Limb (tissue), 2 donors: ENCODE measurements at regions not wholly inside any gene's neighbourhood (a gene's known extent, or its start where the extent isn't known, plus 50 kb on each side); places are given as distances from the start of the nearest gene placed in this dataset.

Experiments
- DNase-seq, 2 donors: peaks; one replicate each; pipeline ENCODE4 v3.0.0-alpha.2; 2016; ENCODE audit errors: extremely low spot score in 2 of 2

DNA sequence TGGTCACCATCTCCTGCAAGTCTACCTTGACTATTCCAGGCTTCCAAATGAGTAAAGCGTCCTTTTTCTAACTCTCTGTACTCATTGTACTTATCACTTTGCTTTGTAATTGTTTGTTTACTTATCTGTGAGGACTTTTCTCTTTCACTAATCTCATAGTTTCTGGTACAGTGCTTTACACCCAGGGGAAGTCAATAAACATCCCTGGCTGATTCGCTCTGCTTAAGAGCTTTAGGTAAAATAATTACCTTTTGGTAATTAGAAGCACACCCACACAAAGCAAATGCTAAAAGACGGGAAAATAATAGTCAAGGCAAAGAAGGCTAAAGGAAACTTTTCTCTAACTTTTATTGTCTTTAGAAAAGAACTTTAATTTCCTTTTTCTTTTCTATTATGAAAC lies 466.9 kb upstream of the ROBO1 start:
- DNase-seq = no peak

DNA sequence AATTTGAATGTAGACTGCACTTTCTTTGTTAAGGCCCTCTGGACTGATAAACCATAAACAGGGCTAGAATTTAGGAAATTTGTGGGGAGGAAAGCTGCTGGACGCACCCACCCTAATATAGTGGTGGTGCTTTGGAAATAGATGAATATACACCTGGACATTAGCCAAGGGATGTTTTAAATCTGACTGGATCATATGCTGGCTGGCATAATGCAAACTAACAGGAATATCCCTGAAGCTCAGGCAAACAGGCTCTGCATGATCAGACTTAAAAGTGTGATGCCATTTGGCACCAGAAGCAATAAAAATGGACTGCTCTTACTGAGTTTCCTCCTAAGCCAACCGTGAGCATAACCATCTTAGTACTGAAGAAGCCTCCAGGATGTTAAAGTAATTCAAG lies 465.8 kb upstream of the ROBO1 start:
- no peak for DNase-seq

DNA sequence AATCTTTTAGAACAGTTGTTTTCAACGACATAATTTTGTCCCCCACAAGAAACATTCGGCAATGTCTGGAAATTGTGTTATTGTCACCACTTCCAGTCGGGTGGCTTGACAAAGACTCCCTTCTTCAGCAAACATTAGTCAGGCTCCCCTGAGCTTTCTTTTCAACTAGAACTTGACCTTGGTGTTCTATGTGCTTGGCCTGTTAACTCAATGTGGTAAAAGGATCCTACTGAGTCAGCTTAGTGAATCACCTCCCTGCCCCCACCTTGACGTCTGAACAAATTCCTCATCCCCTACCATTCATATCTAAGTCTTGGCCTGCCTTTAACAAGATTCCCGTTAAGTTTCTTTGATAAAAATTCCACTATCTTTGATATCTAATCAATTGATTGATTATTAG lies 465.0 kb upstream of the ROBO1 start:
- no peak for DNase-seq

DNA sequence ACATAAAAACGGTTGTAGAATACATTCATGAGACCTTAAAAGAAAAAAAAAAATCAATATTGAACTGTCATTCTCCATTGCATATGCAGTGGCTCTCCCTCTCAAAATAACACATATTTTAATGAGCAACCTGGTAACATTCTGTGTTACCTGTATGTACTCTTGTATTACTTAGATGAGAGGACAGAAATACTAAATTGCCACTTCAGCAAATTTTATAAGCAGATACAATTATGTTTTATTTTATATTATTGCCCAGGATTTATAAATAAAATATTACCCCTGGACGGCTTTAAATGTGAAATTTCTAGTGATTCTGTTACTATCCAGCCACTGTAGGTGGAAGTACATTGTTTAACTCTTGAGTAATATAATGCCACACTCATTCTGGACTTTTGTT lies 463.2 kb upstream of the ROBO1 start:
- DNase-seq = no peak

DNA sequence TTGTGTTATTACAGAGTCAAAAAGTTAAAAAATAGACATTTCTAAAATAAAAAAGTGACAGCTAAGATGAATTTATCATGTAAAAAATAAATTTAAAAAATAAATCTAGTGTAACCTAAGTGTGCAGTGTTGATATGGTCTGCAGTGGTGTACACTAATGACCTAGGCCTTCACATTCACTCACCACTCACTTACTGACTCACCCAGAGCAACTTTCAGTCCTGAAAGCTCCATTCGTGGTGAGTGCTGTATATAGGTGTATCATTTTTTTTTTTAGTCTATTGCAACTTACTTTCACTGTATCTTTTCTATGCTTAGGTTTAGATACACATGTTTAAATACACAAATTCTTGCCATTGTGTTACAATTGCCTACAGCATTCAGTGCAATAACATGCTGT lies 459.4 kb upstream of the ROBO1 start:
- DNase-seq = no peak

DNA sequence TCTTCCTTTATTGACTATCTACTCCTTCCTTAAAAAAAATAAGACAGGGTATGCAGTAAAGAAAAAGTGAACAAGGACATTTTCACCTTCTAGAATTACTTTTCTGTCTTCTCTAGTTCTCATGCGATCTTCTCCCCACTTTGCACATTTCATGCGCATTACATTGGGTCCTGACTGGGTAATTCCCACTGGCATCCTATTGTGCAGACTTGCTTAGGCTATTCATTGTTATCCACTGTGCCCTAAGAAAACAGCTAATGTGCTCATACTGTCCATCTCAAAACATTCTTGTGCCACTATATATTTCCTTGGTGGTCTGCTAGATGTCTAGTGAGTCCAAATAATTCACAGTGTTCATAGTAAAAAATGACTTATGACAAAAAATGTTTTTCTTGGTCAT lies 447.4 kb upstream of the ROBO1 start:
- DNase-seq = no peak

DNA sequence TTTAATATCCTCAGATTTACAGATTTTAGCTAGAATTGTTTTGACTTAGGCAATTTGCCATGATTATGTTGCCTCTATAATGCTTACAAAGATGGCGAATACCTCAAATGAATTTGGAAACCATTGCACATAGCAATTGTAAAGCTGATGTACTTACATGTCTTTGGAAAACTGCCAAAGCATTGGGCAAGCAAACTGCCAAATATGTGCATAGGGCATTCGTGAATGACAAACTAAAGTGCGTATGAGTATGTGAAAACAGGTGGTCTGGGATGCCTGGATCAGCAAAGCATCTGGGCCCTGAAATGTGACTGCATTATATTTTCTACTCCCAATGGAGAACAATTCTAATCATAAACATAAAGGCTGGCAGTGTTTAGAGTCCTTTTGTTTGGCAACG lies 445.3 kb upstream of the ROBO1 start:
- DNase-seq = peak; percentile 34 to 61

DNA sequence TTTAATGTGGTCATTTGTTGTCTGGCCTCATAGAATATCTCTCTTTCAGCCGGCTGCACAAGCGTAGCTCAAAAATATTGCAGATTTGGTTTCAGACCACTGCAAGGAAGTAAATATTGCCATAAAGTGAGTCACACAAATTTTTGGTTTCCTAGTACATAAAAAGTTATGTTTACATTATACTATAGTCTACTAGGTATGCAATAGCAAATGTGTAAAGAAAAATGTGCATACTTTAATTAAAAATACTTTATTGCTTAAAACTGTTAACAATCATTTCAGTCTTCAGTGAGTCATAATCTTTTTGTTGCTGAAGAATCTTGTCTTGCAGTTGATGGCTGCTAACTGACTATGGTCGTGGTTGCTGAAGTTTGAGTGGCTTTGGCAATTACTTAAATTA lies 425.1 kb upstream of the ROBO1 start:
- DNase-seq = no peak

DNA sequence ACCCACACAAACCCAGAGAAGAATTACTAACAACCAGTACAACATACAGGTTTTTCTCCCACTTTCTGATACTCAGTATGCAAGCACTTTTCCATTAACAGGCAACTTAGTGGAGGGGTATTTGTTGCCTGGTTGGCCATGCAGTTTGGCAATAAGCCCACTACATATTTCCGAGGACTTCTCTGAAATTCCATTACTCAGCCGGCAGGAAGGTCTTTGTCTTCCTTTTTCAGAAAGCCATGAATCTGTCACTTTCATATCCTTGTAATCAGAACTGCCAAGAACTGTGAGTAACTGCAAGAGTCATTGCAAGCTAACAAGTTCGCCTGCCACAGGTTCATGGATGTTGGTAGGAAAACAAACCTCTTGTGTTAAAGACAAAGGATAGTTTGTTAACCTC lies 422.3 kb upstream of the ROBO1 start:
- DNase-seq = peak in 1 of 2 donors; percentile 68

DNA sequence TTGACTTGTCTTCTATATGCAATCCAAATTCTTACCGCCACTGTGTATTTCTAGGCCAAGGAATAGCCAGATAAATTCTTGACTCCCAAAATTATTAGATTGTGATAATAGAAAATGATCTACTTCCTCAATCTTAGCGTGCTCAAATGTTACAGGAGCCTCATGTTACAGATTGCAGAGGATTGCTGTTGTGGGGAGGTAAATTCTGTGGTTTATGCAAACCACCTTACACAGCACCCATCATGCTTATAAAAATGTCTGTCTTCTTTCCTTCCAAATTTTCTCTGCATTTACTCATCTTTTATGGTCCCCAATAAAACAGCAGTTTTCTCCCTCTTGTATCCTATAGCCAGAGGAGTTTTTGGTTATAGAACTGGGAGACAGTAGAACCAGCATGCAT lies 420.2 kb upstream of the ROBO1 start:
- DNase-seq = no peak

DNA sequence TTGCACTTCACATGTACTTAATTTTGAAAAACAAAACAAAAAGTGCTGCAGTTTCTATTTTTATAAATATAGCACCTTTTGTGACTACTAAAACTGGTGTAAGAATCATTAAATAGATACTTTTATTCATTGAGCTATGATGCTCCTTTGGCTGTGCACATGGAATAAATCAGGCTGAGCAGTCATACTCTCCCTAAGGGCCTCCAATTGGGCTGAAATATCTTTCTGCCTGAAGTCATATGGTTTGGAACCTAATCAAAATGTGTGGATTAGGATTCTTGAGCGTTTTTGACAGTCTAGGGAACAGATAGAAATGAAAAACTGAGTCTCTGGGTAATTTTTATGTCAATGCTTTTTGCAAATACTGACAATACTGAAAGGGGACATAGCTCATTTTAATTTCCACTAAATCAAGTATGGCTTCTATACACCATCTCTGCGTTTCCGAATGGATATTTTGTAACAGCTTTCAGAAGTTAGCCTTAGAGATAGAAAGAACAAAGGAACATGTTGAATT lies 392.2 kb upstream of the ROBO1 start:
- no peak for DNase-seq

DNA sequence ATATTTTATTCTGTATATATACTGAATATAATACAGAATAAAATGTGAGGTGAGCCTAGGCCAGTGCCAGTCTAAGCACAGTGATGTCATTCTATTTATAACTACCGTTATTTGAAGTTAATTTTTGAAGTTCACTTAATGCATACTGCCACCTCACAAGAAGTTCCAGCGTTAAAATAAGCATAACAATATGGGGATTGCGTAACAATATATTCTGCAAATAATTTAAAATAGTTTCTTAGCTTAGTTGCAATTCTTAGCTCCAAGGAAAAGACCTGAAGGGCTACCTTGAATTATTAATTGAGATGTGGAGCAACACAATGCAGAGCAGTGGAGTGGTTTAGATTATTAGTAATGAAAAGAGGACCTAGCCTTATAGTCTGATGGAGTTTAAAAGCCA lies 390.5 kb upstream of the ROBO1 start:
- no peak for DNase-seq

DNA sequence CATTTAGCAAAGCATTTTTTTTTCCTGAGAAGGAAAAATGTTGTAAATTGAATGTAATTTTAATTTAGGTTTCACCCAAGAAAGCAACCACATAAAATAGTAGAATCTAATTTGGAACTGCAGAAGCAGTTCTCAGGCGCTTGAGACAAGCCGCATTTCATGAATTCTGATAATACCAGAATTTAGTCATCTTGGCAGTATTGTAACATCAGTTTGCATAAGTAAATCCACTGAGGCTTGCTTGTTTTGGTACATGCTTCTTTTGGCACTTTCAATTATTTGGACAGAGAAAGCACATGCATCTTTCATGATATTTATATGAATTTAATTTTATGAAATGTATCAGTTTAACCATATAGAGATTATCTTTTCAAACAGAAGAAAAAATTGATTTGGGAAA lies 389.7 kb upstream of the ROBO1 start:
- DNase-seq = no peak

DNA sequence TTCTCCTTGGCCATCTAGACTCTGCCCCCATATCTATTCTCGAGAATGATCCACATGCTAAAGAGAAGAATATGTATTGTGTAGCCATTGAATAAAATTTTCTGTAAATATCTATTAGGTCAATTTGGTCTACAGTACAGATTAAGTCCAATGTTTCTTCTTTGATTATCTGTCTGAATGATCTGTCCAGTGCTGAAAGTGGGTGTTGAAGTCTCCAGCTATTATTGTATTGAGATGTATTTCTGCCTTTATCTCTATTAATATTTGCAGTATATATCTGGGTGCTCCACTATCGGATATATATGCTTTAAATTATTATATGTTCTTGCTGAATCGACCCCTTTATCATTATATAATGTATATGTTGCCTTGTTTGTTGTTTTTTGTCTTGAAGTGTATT lies 384.9 kb upstream of the ROBO1 start:
- no peak for DNase-seq

DNA sequence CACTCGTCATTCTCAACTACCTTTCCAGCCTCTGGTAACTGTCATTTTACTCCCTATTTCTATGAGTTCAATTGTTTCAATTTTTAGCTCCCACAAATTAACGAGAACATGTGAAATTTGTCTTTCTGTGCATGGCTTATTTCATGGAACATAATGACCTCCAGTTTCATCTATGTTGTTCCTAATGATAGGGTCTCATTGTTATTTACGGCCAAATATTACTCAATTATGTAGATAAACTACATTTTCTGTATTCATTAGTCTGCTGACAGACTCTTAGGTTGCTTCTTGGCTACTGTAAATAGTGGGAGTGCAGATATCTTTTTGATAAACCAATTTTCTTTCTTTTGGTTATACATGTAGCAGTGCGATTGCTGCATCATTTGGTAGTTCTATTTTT lies 374.9 kb upstream of the ROBO1 start:
- no peak for DNase-seq

DNA sequence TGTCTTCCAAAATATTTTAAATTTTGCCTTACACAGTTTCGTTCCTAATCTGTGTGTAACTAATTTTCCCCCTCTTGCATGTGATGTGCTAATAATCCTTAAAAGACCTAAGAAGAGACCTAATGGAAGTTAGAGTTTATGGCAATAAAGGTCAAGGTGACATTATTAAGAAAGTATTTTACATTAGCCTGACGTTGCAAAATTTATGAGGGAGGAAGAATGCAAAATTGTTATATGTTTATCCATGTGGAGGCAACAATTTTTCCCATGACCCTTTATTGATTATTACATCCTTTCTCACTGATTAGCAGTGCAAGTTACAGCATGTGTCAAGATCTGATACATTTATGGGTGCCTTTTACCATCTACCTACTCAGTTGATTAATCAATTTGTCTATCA lies 373.8 kb upstream of the ROBO1 start:
- DNase-seq = no peak

DNA sequence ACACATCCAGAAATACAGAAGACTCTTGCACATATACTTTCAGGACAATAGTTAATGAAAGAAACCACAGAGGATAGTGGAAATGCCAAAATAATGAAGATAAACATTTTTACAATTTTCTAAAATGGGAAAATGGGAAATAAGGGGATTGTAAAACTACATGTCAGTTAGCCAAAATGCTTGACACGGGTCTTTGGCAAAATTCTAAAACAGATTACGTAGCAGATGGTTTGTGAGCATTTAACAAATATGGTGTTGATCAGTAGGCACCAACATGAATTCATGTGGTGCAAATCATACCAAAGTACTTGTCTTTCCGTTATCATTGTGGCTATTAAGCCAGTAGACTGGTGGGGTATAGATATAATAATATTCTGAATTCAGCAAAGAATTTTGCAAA lies 348.5 kb upstream of the ROBO1 start:
- no peak for DNase-seq

DNA sequence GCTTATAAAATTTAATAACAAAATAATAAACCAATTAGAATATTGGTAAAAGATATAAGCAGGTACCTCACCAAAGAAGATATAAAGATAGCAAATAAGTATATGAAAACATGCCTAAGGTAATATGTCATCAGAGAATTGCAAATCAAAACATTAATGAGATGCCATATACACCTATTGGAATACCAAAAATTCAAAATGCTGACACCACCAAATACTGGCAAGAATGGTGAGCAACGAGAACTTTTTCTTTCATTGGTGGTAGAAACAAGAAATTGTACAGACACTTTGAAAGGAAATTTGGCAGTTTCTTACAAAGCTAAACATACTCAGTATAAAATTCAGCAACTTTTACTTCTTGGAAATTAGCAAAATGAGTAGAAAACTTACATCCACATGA lies 346.9 kb upstream of the ROBO1 start:
- no peak for DNase-seq

DNA sequence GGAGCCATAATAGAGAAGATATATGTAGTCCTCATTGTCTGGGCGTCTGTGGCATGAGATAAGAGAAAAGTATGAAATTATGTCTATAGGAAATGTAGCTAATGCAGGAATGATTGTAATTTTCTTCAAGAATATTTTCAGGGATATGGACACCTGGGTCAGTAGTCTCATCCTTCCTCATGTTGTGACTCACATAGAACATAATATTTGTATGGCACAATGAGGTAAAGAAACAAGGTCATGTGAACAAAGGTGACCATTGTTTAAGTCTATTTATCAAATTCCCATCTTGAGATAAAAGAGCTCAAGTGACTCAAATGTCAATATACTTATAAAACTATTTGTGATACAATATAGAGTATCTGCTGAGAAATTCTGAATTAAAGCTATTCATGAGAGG lies 345.5 kb upstream of the ROBO1 start:
- no peak for DNase-seq

DNA sequence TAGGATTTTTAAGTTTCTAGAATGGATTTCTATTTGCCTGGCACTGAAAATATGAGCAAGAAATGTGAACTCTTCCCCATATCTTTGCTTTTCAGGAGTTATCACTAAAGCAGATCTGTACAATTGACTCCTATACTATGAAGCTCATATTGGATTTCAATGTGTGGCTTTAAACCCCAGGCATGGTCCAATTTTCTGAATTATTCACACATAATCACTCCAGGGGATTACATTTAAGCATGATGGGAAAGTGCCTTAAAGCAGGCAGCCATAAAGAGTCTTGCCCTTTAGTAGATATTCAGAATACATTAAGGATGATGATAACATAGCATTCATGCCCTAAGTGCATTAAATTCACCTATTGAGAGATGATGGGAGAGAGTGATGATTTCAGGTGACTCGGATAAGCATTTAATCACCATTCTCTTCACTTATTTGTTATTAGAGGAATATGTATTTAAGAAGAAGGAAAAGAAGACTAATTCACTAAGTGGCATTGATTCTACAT lies 331.8 kb upstream of the ROBO1 start:
- DNase-seq = no peak

DNA sequence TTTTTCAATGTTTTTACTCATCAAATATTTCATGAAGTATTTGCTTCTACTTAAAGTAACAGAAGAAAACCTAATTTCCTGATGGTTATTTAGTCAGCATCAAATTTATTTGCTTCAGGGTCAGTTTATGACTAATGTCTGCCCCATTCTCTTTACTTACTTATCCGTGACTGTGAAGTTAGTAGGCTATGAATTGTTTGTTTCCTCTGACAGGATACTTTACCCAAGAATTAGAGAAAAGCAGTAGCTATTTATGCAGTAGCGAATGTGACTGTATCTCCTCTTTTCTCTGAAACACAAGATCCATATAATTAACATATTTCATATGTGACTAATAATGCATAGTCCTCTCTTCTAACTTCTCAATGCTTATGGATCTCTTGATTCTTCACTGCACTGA lies 329.9 kb upstream of the ROBO1 start:
- DNase-seq = no peak

DNA sequence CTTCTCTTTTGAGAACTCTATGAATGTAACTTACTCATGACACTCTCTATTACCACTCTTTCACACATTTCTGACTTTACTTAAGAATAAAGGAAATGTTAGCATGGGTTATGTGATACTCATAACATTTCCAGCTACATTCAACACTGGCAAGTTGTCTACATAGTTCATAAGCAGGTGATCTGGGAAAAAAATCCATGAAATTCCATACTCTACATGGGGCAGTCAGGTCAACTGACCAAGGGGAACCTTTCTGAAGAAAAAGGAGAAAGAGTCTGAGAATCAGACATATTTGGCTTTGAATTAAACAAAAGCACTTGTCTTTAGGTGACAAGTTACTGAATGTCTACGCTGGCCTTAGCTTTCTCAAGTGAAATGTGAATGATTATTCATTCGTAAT lies 329.1 kb upstream of the ROBO1 start:
- DNase-seq = no peak

DNA sequence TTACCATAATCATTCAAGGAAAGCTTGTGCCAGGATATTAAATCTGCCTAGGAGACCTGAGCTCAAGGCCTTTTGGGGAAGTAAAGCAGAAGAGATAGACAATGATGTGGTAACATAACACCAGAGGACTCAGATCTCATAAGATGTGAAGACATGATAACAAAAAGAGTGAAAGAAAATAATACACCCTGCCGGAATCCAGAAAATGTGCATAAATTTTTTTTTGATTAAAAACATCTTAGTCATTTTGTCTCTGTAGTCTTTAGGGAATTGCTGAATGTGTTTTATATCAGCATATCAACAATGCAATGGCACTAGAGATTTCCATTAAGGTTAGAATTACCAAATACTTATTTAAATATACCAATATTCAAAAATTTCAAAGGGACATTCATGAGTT lies 326.8 kb upstream of the ROBO1 start:
- DNase-seq = no peak

DNA sequence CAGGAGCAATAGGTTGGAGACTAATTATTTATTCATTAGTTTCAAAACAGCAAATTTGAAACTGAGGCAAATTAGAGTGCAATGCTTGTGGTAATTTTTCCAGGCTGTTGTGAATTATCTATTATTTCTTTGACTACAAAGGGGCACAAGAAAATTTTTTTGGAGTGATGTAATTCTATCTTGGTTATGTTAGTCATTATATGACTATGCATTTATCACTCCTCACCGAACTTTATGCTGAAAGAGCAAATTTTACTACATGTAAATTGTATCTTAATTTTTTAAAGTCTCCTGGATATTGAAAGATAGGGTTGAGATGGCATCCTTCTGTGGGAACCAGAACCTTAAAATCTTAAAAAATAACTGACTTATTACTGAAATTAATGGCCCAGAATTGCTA lies 320.0 kb upstream of the ROBO1 start:
- DNase-seq = no peak
